Stimulated activated CD4-positive, alpha-beta T cell treated with anti-CD3 and anti-CD28 coated beads, Interleukin-1b, Interleukin-23, amount 100 ng/mL, for 24 hours (primary cell): ENCODE measurements at regions not wholly inside any gene's neighbourhood (a gene's known extent, or its start where the extent isn't known, plus 50 kb on each side); places are given as distances from the start of the nearest gene placed in this dataset.

Experiments used
- DNase-seq, 4 experiments: peaks; one replicate each; pipeline ENCODE4 v3.0.0-alpha.2; 2020; ENCODE audit warnings: low read depth in 4 of 4, low spot score in 1 of 4

- no peak for DNase-seq
Observed at GRCh38 chr6:25035512-25036435, 100.0 kb upstream of the RIPOR2 start.

- no peak for DNase-seq
Observed at GRCh38 chr6:25036461-25036860, 100.7 kb upstream of the RIPOR2 start.

DNA sequence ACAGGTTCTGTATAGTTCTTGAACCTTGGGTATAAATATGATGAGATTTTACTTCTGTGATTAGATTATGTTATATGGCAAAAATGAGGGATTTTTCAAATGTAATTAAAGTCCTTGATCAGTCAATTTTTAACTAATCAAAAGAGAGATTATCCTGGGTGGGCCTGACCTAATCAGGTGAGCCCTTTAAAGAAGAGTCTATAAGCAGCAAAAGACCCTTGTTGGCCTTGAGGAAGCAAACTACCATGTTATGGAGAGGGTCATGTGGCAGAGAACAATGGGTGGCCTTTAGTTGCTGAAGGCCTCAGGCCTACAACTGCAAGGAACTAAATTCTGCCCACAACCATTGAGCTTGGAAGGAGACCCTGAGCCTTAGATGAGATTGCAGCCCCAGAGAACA lies 102.5 kb upstream of the RIPOR2 start:
- no peak for DNase-seq

- DNase-seq, result no peak
Observed at GRCh38 chr6:25038999-25039398, 103.2 kb upstream of the RIPOR2 start.

GRCh38 chr6:25041485-25042035 lies 105.8 kb upstream of the RIPOR2 start:
- no peak for DNase-seq

GRCh38 chr6:25042036-25042521 lies 106.3 kb upstream of the RIPOR2 start:
- DNase-seq, result no peak

- no peak for DNase-seq
Observed at GRCh38 chr6:25042536-25042935, 106.8 kb upstream of the RIPOR2 start.

GRCh38 chr6:25042984-25043725 lies 107.4 kb upstream of the RIPOR2 start:
- no peak for DNase-seq

DNA sequence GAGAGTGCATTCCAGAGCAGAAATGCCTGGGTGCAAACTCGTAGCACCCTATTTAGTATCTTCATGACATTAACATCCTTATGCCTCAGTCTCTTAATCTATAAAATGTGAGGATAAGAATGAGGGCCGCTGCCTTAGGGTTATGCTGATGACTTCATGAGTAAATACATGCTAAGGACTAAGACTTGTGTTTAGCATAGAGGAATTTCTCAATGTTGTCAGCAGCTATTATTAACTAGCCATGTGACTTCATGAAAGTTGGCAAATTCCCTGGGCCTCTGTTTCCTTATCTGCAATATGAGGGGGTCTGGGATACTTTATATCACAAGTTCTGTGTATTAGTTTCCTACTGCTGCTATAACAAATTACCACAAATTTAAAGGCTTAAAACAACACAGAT lies 108.1 kb upstream of the RIPOR2 start:
- DNase-seq, result no peak

- no peak for DNase-seq
Observed at GRCh38 chr6:25046942-25047341, 111.2 kb upstream of the RIPOR2 start.

- no peak for DNase-seq
Observed at GRCh38 chr6:25050356-25050755, 114.6 kb upstream of the RIPOR2 start.

- DNase-seq, result no peak
Observed at GRCh38 chr6:25051083-25051482, 115.3 kb upstream of the RIPOR2 start.

DNA sequence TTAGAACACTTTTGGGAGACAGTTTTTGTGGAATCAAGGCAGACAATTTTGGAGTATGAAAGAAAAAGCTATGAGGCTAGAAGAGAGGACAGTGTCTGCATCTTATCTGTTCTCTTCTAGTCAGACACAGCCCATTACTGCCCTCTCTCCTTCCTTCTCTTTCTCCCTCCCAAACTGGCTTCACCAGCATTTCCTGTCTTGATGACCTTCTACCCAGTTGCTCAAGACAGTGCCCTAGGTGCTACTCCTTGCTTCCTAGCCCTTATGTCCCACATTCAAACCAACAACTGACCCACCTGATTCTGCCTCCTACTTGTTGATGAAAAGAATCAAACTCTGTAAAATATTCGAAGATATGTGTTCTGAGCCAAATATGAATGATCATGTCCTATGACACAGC lies 116.4 kb upstream of the RIPOR2 start:
- no peak for DNase-seq

DNA sequence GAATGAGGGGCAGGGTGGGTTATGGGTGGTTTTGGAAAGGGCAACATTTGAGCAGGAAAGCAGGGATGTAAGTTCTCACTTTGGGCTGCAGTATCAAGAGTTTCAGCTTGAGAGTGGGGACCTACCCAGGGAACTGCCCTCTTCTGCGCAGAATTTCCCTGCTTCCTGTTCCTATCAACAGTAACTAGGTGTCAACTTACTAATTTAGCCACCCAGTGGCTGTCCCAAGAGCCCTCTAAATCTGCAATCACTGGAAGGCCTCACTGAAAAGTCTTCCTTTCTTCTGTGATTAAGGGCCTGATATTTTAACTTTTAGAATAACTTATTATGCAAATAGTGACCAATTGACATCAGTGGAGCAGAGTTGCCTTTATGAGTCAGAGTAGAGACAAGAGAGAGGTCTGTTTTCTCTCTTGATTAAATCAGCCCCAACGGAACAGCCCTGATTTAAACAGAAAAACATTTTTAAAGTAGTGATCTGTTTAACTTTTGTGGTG lies 118.2 kb upstream of the RIPOR2 start:
- no peak for DNase-seq

DNA sequence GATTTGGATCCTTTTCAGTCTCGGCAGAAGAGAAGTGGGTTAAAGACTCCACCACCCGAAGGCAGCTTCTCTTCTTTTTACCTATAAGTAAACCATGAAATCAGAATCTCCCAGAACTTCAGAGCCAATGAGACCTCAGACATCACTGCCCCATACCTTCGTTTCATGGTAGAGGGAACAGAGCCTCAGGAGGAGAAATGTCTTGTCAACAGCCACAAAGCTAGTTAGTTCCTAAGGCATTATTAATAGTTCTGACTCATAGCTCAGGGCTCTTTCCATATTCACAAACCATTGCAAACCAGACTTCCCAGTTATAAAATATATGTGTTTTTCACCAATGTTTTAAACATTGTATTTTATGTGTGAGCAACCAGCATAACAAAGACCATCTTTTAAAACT lies 118.7 kb upstream of the RIPOR2 start:
- no peak for DNase-seq

DNA sequence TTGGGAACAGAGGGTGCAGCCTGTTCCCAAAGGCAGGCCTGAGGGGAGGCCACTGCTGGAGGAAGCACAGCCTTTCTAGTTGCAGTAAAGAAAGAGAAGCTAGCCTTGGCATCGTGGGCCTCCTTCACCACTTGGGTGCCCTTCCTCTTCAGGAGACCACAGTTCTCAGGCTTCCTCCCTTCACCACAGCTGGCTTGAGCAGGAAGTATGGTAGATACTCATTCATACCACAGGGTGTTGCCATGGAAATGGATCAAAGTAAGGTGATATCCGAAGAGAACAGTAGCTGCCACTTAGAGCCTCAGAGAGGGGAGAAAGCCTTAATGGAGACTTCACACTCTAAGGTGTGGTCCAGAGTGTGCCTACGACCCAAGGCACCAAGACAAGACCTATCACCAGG lies 120.4 kb upstream of the RIPOR2 start:
- no peak for DNase-seq

- DNase-seq, result no peak
Observed at GRCh38 chr6:25057111-25057905, 121.5 kb upstream of the RIPOR2 start.

- DNase-seq, result no peak
Observed at GRCh38 chr6:25058441-25058840, 122.7 kb upstream of the RIPOR2 start.

DNA sequence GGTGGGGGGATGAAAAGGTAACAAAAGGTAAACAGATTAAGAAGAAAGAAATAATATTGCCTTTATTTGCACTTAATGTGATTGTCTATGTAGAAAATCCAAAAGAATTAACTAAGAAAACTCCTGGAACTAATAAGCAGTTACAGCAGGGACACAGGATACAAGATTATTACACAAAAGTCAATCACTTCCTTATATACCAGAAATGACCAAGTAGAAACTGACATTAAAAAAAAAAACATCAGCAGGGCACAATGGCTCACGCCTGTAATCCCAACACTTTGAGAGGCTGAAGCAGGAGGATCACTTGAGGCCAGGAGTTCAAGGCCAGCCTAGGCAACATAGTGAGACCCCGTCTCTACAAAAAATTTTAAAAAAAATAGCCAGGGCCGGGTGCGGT lies 123.2 kb upstream of the RIPOR2 start:
- DNase-seq, result no peak

DNA sequence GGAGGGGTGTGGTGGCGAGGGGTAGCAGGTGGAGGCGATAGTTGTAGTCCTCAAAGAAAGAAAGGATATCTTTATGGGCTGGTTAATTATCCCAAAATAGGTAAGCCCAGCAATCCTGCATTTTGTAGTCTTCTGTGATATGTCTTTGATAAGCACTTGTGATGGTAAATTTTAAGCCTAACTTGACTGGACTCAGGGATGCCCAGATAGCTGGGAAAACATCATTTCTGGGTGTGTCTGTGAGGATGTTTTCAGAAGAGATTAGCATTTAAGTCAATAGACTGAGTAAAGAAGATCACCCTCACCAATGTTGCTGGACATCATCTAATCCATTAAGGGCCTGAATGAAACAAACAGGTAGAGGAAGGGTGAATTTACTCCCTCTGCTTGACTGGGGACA lies 124.8 kb upstream of the RIPOR2 start:
- DNase-seq, result no peak
